GM23338 (cell line): ENCODE measurements at regions not wholly inside any gene's neighbourhood (a gene's known extent, or its start where the extent isn't known, plus 50 kb on each side); places are given as distances from the start of the nearest gene placed in this dataset.

Source experiments
- ATAC-seq: fragments of 200-7000 bp; cut with Tn5 transposase; 3 replicates; pipeline ENCODE4 v1.9.1; 2020
- DNase-seq: peaks from one replicate; pipeline ENCODE4 v3.0.0-alpha.2; 2015; ENCODE audit warnings: low spot score
- H2AFZ ChIP-seq: fragments of 200-600 bp; sonication (generic); 2 replicates; pipeline ENCODE4 v1.8.0; 2016; ENCODE audit warnings: antibody characterized with exemption, mild to moderate bottlenecking, moderate library complexity
- H3F3A ChIP-seq: fragments of 200-600 bp; sonication (generic); replicated peaks from 2 replicates; pipeline ENCODE4 v1.8.0; 2017; ENCODE audit warnings: antibody characterized with exemption, mixed run types, low read depth
- H3K27ac ChIP-seq: fragments of 200-600 bp; sonication (generic); 2 replicates; pipeline ENCODE4 v1.6.1; 2016; ENCODE audit warnings: low read depth
- H3K27me3 ChIP-seq: fragments of 200-600 bp; sonication (generic); 2 replicates; pipeline ENCODE4 v1.8.0; 2016; ENCODE audit warnings: mild to moderate bottlenecking, mixed run types, moderate library complexity; ENCODE audit not compliant: insufficient read depth
- H3K36me3 ChIP-seq: fragments of 200-600 bp; sonication (generic); 2 replicates; pipeline ENCODE4 v1.8.0; 2016; ENCODE audit warnings: mild to moderate bottlenecking; ENCODE audit not compliant: insufficient read depth
- H3K4me1 ChIP-seq: fragments of 200-600 bp; sonication (generic); 2 replicates; pipeline ENCODE4 v1.8.0; 2016; ENCODE audit warnings: mild to moderate bottlenecking, moderate library complexity; ENCODE audit not compliant: insufficient read depth
- H3K4me2 ChIP-seq: fragments of 200-600 bp; sonication (generic); 2 replicates; pipeline ENCODE4 v1.7.1; 2017; ENCODE audit warnings: mixed run types
- H3K4me3 ChIP-seq: fragments of 200-600 bp; sonication (generic); 2 replicates; pipeline ENCODE4 v1.6.1; 2016; ENCODE audit warnings: mixed run types
- H3K79me2 ChIP-seq: fragments of 200-600 bp; sonication (generic); replicated peaks from 2 replicates; pipeline ENCODE4 v1.8.0; 2017; ENCODE audit warnings: mild to moderate bottlenecking; ENCODE audit not compliant: insufficient read depth
- H3K9me2 ChIP-seq: fragments of 200-600 bp; sonication (generic); 2 replicates; pipeline ENCODE4 v1.8.0; 2017; ENCODE audit not compliant: insufficient read depth
- H4K20me1 ChIP-seq: fragments of 200-600 bp; sonication (generic); replicated peaks from 2 replicates; pipeline ENCODE4 v1.8.0; 2017; ENCODE audit warnings: mild to moderate bottlenecking; ENCODE audit not compliant: insufficient read depth
- H3K27ac Mint-ChIP-seq: 2 replicates; pipeline ENCODE4 v1.8.0; 2020; ENCODE audit warnings: inconsistent platforms, mild to moderate bottlenecking, moderate library complexity, mixed read lengths
- H3K27me3 Mint-ChIP-seq: 3 replicates; pipeline ENCODE4 v1.8.0; 2022; ENCODE audit warnings: low read depth, mild to moderate bottlenecking, moderate library complexity, mixed read lengths, inconsistent platforms; ENCODE audit not compliant: insufficient read depth, poor library complexity
- H3K36me3 Mint-ChIP-seq: 3 replicates; pipeline ENCODE4 v1.8.0; 2021; ENCODE audit warnings: low read depth, mild to moderate bottlenecking, inconsistent platforms, moderate library complexity, mixed read lengths
- H3K4me1 Mint-ChIP-seq: 3 replicates; pipeline ENCODE4 v1.8.0; 2020; ENCODE audit warnings: mild to moderate bottlenecking, inconsistent platforms, mixed read lengths
- H3K4me3 Mint-ChIP-seq: 3 replicates; pipeline ENCODE4 v1.8.0; 2021; ENCODE audit warnings: moderate library complexity, mild to moderate bottlenecking, inconsistent platforms, mixed read lengths
- H3K9me3 Mint-ChIP-seq: 3 replicates; pipeline ENCODE4 v1.8.0; 2020; ENCODE audit warnings: moderate library complexity, mild to moderate bottlenecking, inconsistent platforms, mixed read lengths
- CREB1 ChIP-seq: fragments of 250-450 bp; sonication (Bioruptor Pico); IDR thresholded peaks from 2 replicates; pipeline ENCODE4 v1.5.0; 2020; ENCODE audit warnings: low read depth, mild to moderate bottlenecking, moderate library complexity
- ETS1 ChIP-seq: IDR thresholded peaks from 2 replicates; pipeline ENCODE4 v1.6.1; 2016; ENCODE audit warnings: antibody characterized with exemption
- EZH2 ChIP-seq: fragments of 200-600 bp; sonication (generic); IDR thresholded peaks from one replicate; pipeline ENCODE4 v1.8.0; 2017; ENCODE audit warnings: antibody characterized with exemption, mild to moderate bottlenecking, low read depth; ENCODE audit not compliant: unreplicated experiment
- EZH2phosphoT487 ChIP-seq: fragments of 200-600 bp; sonication (generic); IDR thresholded peaks from one replicate; pipeline ENCODE4 v1.8.1; 2018; ENCODE audit warnings: antibody characterized with exemption; ENCODE audit not compliant: unreplicated experiment
- JUNB ChIP-seq: IDR thresholded peaks from one replicate; pipeline ENCODE4 v1.6.1; 2016; ENCODE audit warnings: antibody characterized with exemption; ENCODE audit not compliant: unreplicated experiment
- NANOG ChIP-seq: IDR thresholded peaks from 2 replicates; pipeline ENCODE4 v1.6.1; 2016; ENCODE audit warnings: antibody characterized with exemption, borderline replicate concordance
- POLR2AphosphoS5 ChIP-seq: IDR thresholded peaks from 2 replicates; pipeline ENCODE4 v1.6.1; 2016; ENCODE audit warnings: antibody characterized with exemption, low read depth
- REST ChIP-seq: IDR thresholded peaks from one replicate; pipeline ENCODE4 v1.6.1; 2018; ENCODE audit warnings: antibody characterized with exemption; ENCODE audit not compliant: unreplicated experiment
- ZNF114 ChIP-seq: fragments of 250-450 bp; sonication (Bioruptor Pico); IDR thresholded peaks from 2 replicates; pipeline ENCODE4 v1.5.0; 2020; ENCODE audit warnings: mild to moderate bottlenecking, moderate library complexity
- ZNF331 ChIP-seq: fragments of 250-450 bp; sonication (Bioruptor Pico); IDR thresholded peaks from 2 replicates; pipeline ENCODE4 v1.5.0; 2020; ENCODE audit warnings: low read depth, mild to moderate bottlenecking, moderate library complexity
- TF ChIP-seq, protein P1 (sequence below): fragments of 250-450 bp; sonication (Bioruptor Pico); IDR thresholded peaks from 2 replicates; pipeline ENCODE4 v1.5.0; 2020; ENCODE audit warnings: mild to moderate bottlenecking, moderate library complexity
- TF ChIP-seq, protein P2 (sequence below), 2 experiments: fragments of 200-600 bp in 1 of 2; sonication (generic) in 1 of 2; conservative IDR thresholded peaks; 2 replicates each; pipeline versions ENCODE4 v1.5.1 to v1.6.1; 2016 to 2017; ENCODE audit warnings: antibody characterized with exemption in 2 of 2, low read depth in 2 of 2, mild to moderate bottlenecking in 2 of 2, moderate library complexity in 1 of 2

DNA sequence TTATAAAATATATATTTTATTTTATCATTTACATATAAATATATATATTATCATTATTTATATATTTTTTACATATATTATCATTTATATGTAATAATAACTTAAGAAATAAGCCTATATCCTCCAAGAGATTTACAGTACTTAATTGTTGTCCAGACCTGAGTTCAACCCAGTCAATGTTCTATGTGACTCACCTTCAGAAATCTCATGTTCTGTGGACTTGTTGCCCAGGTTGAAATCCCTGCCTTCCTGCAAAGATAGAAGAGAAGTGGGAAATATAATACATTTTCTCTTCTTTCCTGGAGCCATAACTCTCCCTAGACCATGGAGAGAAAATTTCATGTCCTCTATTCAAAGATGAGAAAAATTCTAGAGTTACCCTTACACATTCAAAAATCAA lies 247.3 kb downstream of the PARM1 start:
- Mint-ChIP-seq H3K9me3 (peaks cover 6% of the 10 kb centered on the region; the same call in 1 of the 3 replicates), H3K27me3 (no peaks in the 10 kb centered on the region), H3K36me3 (no peaks in the 10 kb centered on the region), H3K4me1 (0 out of 3 replicates have a peak, but pooled peaks cover 4% of the 10 kb centered on the region), H3K27ac (no peak overlapping the region), H3K4me3 (no peak overlapping the region)
- H4K20me1 ChIP-seq: no peaks in the 10 kb centered on the region
- no peaks in the 10 kb centered on the region for H3K4me1 ChIP-seq
- H3K27ac ChIP-seq: no peak overlapping the region
- H3K36me3 ChIP-seq: no peaks in the 10 kb centered on the region
- H3F3A ChIP-seq: no peaks in the 10 kb centered on the region
- peaks cover 4% of the 10 kb centered on the region; the same call in 1 of the 2 replicates for H3K9me2 ChIP-seq
- H3K4me2 ChIP-seq: no peak overlapping the region
- no peak for DNase-seq
- TF ChIP-seq ZNF114 (no peak), CREB1 (CRISPR knock-in tag) (no peak), ETS1 (no peak), POLR2AphosphoS5 (no peak), EZH2phosphoT487 (no peak), ZNF331 (CRISPR knock-in tag) (no peak), REST (no peak), NANOG (no peak), JUNB (no peak), EZH2 (no peak)
- TF ChIP-seq, protein P1, sequence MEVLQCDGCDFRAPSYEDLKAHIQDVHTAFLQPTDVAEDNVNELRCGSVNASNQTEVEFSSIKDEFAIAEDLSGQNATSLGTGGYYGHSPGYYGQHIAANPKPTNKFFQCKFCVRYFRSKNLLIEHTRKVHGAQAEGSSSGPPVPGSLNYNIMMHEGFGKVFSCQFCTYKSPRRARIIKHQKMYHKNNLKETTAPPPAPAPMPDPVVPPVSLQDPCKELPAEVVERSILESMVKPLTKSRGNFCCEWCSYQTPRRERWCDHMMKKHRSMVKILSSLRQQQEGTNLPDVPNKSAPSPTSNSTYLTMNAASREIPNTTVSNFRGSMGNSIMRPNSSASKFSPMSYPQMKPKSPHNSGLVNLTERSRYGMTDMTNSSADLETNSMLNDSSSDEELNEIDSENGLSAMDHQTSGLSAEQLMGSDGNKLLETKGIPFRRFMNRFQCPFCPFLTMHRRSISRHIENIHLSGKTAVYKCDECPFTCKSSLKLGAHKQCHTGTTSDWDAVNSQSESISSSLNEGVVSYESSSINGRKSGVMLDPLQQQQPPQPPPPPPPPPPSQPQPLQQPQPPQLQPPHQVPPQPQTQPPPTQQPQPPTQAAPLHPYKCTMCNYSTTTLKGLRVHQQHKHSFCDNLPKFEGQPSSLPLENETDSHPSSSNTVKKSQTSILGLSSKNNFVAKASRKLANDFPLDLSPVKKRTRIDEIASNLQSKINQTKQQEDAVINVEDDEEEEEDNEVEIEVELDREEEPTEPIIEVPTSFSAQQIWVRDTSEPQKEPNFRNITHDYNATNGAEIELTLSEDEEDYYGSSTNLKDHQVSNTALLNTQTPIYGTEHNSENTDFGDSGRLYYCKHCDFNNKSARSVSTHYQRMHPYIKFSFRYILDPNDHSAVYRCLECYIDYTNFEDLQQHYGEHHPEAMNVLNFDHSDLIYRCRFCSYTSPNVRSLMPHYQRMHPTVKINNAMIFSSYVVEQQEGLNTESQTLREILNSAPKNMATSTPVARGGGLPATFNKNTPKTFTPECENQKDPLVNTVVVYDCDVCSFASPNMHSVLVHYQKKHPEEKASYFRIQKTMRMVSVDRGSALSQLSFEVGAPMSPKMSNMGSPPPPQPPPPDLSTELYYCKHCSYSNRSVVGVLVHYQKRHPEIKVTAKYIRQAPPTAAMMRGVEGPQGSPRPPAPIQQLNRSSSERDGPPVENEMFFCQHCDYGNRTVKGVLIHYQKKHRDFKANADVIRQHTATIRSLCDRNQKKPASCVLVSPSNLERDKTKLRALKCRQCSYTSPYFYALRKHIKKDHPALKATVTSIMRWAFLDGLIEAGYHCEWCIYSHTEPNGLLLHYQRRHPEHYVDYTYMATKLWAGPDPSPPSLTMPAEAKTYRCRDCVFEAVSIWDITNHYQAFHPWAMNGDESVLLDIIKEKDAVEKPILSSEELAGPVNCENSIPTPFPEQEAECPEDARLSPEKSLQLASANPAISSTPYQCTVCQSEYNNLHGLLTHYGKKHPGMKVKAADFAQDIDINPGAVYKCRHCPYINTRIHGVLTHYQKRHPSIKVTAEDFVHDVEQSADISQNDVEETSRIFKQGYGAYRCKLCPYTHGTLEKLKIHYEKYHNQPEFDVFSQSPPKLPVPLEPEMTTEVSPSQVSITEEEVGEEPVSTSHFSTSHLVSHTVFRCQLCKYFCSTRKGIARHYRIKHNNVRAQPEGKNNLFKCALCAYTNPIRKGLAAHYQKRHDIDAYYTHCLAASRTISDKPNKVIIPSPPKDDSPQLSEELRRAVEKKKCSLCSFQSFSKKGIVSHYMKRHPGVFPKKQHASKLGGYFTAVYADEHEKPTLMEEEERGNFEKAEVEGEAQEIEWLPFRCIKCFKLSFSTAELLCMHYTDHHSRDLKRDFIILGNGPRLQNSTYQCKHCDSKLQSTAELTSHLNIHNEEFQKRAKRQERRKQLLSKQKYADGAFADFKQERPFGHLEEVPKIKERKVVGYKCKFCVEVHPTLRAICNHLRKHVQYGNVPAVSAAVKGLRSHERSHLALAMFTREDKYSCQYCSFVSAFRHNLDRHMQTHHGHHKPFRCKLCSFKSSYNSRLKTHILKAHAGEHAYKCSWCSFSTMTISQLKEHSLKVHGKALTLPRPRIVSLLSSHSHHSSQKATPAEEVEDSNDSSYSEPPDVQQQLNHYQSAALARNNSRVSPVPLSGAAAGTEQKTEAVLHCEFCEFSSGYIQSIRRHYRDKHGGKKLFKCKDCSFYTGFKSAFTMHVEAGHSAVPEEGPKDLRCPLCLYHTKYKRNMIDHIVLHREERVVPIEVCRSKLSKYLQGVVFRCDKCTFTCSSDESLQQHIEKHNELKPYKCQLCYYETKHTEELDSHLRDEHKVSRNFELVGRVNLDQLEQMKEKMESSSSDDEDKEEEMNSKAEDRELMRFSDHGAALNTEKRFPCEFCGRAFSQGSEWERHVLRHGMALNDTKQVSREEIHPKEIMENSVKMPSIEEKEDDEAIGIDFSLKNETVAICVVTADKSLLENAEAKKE (CRISPR knock-in tag): no peak
- TF ChIP-seq, protein P2, sequence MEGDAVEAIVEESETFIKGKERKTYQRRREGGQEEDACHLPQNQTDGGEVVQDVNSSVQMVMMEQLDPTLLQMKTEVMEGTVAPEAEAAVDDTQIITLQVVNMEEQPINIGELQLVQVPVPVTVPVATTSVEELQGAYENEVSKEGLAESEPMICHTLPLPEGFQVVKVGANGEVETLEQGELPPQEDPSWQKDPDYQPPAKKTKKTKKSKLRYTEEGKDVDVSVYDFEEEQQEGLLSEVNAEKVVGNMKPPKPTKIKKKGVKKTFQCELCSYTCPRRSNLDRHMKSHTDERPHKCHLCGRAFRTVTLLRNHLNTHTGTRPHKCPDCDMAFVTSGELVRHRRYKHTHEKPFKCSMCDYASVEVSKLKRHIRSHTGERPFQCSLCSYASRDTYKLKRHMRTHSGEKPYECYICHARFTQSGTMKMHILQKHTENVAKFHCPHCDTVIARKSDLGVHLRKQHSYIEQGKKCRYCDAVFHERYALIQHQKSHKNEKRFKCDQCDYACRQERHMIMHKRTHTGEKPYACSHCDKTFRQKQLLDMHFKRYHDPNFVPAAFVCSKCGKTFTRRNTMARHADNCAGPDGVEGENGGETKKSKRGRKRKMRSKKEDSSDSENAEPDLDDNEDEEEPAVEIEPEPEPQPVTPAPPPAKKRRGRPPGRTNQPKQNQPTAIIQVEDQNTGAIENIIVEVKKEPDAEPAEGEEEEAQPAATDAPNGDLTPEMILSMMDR (conservative IDR thresholded peaks at IDR 0.05; ENCODE audit: low read depth in 2 of 2): no peak
- no peaks in the 10 kb centered on the region for H3K27me3 ChIP-seq
- H3K79me2 ChIP-seq: no peaks in the 10 kb centered on the region
- H2AFZ ChIP-seq: peak overlapping the region; percentile 93; the same call in 1 of the 2 replicates
- no peak for ATAC-seq
- no peak overlapping the region for H3K4me3 ChIP-seq
